Fibroblast of mammary gland (primary cell): ENCODE measurements at regions not wholly inside any gene's neighbourhood (a gene's known extent, or its start where the extent isn't known, plus 50 kb on each side); places are given as distances from the start of the nearest gene placed in this dataset.

Experiments
- DNase-seq: peaks from one replicate; pipeline ENCODE4 v3.0.0-alpha.2; 2010; ENCODE audit warnings: low read depth
- H3K4me3 ChIP-seq: 2 replicates; pipeline ENCODE4 v1.5.1; 2011; ENCODE audit warnings: low read depth, mild to moderate bottlenecking, low read length, moderate library complexity; ENCODE audit not compliant: control insufficient read depth
- TF ChIP-seq, protein P1 (sequence below): conservative IDR thresholded peaks from 2 replicates; pipeline ENCODE4 v1.5.1; 2011; ENCODE audit warnings: low read depth, low read length, inconsistent platforms; ENCODE audit not compliant: control insufficient read depth, insufficient read depth

DNA sequence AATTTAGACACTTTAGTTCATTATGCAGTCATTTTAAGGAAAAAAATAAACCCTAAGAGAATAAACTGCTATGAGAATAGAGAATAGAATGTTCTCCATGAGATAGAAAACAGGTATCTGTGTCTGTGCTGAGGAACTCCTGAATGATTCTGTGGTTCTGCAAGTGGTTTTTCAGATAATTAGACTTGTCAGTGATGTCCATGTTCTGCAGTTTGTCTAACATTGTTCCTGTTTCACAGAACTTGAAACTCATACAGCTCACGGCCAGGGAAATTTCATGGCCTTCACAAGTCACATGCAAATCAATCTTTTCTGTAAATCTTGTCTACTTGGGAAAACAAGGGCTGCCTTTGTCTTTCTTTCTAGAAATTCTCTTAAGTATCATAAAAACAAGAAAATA is 73.4 kb upstream of the HMGCLL1 start:
- H3K4me3 ChIP-seq = no peak overlapping the region
- TF ChIP-seq, protein P1, sequence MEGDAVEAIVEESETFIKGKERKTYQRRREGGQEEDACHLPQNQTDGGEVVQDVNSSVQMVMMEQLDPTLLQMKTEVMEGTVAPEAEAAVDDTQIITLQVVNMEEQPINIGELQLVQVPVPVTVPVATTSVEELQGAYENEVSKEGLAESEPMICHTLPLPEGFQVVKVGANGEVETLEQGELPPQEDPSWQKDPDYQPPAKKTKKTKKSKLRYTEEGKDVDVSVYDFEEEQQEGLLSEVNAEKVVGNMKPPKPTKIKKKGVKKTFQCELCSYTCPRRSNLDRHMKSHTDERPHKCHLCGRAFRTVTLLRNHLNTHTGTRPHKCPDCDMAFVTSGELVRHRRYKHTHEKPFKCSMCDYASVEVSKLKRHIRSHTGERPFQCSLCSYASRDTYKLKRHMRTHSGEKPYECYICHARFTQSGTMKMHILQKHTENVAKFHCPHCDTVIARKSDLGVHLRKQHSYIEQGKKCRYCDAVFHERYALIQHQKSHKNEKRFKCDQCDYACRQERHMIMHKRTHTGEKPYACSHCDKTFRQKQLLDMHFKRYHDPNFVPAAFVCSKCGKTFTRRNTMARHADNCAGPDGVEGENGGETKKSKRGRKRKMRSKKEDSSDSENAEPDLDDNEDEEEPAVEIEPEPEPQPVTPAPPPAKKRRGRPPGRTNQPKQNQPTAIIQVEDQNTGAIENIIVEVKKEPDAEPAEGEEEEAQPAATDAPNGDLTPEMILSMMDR = no peak
- no peak for DNase-seq

DNA sequence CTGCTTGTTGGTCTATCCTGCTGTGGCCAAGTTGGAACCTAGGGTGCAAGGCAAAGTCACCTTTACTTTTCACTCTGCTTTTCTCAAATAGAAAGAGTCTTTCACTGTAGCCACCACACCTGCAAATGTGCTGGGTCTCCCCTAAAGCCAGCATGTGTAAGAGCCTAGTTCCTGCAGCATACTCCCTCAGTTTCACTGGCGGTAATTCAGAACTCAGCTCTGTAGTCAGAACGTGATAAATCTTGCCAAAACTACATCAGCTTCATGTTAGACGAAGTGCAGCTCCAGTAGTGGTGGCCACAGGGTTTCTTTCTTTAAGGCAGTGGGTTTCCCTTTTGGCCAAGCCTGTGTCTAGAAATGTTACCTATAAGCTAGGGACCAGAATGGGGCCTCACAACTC is 72.0 kb upstream of the HMGCLL1 start:
- no peak overlapping the region for H3K4me3 ChIP-seq
- TF ChIP-seq, protein P1 = no peak
- DNase-seq = no peak

DNA sequence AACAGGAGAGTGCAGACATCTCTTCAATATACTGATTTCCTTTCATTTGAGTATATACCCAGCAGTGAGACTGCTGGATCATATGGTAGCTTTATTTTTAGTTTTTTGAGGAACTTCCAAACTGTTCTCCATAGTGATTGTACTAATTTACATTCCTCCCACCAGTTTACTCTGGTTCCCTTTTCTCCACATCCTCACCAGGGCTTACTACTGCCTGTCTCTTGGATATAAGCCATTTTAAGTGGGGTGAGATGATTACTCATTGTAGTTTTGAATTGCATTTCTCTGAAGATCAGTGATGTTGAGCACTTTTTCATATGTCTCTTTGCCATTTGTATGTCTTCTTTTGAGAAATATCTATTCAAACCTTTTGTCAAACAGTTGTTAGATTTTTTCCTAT is 64.9 kb upstream of the HMGCLL1 start:
- DNase-seq = peak; percentile 76
- TF ChIP-seq, protein P1 = no peak
- H3K4me3 ChIP-seq = no peak overlapping the region

DNA sequence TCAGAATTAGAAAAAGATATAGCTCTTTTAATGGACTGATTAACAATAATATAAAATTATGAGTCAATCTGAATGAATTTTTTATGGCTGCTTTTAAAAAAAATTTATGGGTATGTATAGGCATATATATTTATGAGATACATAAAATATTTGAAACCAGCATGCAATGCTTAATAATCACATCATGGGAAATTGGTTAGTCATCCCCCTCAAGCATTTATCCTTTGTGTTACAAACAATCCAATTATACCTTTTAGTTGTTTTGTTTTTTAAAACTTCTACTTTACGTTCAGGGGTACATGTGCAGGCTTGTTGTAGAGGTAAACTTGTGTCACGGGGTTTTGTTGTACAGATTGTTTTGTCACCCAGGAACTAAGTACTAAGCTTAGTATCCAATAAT is 63.4 kb upstream of the HMGCLL1 start:
- DNase-seq = no peak
- TF ChIP-seq, protein P1 = no peak
- no peak overlapping the region for H3K4me3 ChIP-seq

DNA sequence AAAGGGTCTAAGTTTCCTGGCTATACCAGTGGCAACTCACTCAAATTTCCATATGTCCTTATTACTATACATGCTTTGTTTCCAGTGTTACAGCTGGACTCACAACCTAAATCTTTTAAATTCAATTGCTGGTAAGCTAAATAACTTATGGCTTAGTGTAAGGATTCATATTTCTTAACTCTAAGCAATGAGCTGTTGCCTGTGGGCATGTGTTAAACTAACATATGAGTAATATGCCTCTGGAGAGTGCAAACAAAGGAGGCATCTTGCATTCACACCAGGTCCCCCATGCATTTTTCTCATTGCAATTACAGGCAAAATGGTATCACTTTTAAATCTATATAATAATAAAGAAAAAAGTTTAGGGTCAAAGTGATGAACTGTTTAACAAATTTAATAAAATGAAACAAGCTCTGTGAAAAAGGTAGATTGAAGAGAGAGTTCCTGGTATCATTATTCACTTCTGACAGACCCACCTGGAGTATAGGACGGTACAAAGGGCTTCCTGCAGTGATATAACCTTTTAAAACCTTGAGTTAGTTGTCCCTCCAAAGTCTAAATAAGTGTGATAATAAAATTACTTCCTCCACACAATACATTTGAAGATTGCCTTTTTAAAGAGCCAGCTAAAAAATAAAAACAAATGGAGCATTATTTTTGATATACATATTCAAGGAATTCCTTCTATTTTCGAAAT is 57.6 kb upstream of the HMGCLL1 start:
- peak; percentile 71 for DNase-seq
- TF ChIP-seq, protein P1 = no peak

DNA sequence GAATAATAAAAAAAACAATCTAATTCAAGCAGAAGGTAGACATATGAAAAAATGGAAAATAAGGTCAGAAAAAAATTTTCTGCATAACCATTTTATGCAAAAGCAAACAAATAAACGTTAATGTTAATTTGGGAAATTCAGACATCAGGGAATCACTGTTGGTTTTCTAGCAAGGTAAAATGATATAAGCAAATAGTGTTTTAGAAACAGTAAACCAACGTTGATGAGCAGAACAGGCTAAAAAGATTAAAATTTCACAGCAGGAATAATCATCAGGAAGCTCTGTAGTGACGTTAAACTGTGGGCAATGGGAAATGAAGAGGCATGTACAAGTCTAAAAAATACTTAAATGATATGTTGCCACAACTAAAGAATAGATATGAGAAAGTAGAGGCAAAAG is 54.5 kb upstream of the HMGCLL1 start:
- TF ChIP-seq, protein P1 = no peak
- no peak for DNase-seq
- no peak overlapping the region for H3K4me3 ChIP-seq

More for the DNA sequence above, 57.6 kb upstream of the HMGCLL1 start:
- H3K4me3 ChIP-seq = no peak overlapping the region
